Activated naive CD4-positive, alpha-beta T cell treated with anti-CD3 and anti-CD28 coated beads, Interleukin-2, amount 50 U/mL, for 72 hours (primary cell): ENCODE measurements at regions not wholly inside any gene's neighbourhood (a gene's known extent, or its start where the extent isn't known, plus 50 kb on each side); places are given as distances from the start of the nearest gene placed in this dataset.

Experiments used
- ATAC-seq, 2 donors: fragments of 150-1000 bp; cut with Tn5 transposase; 2 replicates each; pipeline ENCODE4 v1.10.0; 2021; ENCODE audit warnings: mild to moderate bottlenecking in 2 of 2, moderate library complexity in 2 of 2
- DNase-seq, 2 donors: peaks; one replicate each; pipeline ENCODE4 v3.0.0; 2021 to 2022; ENCODE audit warnings: low spot score in 2 of 2
- H3K27ac Mint-ChIP-seq, 2 donors: one replicate each; pipeline ENCODE4 v1.8.0; 2022; ENCODE audit warnings: mild to moderate bottlenecking in 2 of 2, mixed read lengths in 2 of 2
- H3K36me3 Mint-ChIP-seq, 2 donors: one replicate each; pipeline ENCODE4 v1.8.0; 2022; ENCODE audit warnings: mixed read lengths in 2 of 2
- H3K9me3 Mint-ChIP-seq, 2 donors: one replicate each; pipeline ENCODE4 v1.8.0; 2022; ENCODE audit warnings: mixed read lengths in 2 of 2

- H3K36me3 Mint-ChIP-seq, result peaks cover 6% of the 10 kb centered on the region in 2 donors
- no peak for DNase-seq
- ATAC-seq, result no peak
- no peak overlapping the region for H3K27ac Mint-ChIP-seq
- peaks cover 4 to 6% of the 10 kb centered on the region in 2 donors for H3K9me3 Mint-ChIP-seq
Observed at GRCh38 chr15:96035091-96035490, 295.4 kb upstream of the NR2F2 start.

- ATAC-seq (no peak), DNase-seq (no peak)
- no peak overlapping the region for H3K27ac Mint-ChIP-seq
- peaks cover 6% of the 10 kb centered on the region in 2 donors for H3K36me3 Mint-ChIP-seq
- H3K9me3 Mint-ChIP-seq, result peaks cover 4 to 6% of the 10 kb centered on the region in 2 donors
Observed at GRCh38 chr15:96035635-96036034, 294.9 kb upstream of the NR2F2 start.

- Mint-ChIP-seq H3K9me3 (peaks cover 4 to 8% of the 10 kb centered on the region in 2 donors), H3K27ac (no peak overlapping the region), H3K36me3 (peaks cover 6 to 10% of the 10 kb centered on the region in 2 donors)
- DNase-seq (no peak), ATAC-seq (peak in 1 of 2 donors; percentile 40)
Observed at GRCh38 chr15:96037584-96037983, 292.9 kb upstream of the NR2F2 start.

GRCh38 chr15:96038131-96038530, 292.4 kb upstream of the NR2F2 start:
- ATAC-seq, result no peak
- peaks cover 6 to 10% of the 10 kb centered on the region in 2 donors for H3K36me3 Mint-ChIP-seq
- peaks cover 4 to 8% of the 10 kb centered on the region in 2 donors for H3K9me3 Mint-ChIP-seq
- DNase-seq, result no peak
- no peak overlapping the region for H3K27ac Mint-ChIP-seq

- no peak for ATAC-seq
- H3K9me3 Mint-ChIP-seq, result peaks cover 4 to 8% of the 10 kb centered on the region in 2 donors
- H3K27ac Mint-ChIP-seq, result no peak overlapping the region
Observed at GRCh38 chr15:96038650-96039049, 291.9 kb upstream of the NR2F2 start.

GRCh38 chr15:96041982-96042733, 288.3 kb upstream of the NR2F2 start:
- peaks cover 0 to 3% of the 10 kb centered on the region in 2 donors for H3K9me3 Mint-ChIP-seq
- H3K36me3 Mint-ChIP-seq, result peaks cover 4 to 5% of the 10 kb centered on the region in 2 donors
- no peak for ATAC-seq
- DNase-seq, result no peak
- H3K27ac Mint-ChIP-seq, result no peak overlapping the region

More at GRCh38 chr15:96038650-96039049, 291.9 kb upstream of the NR2F2 start:
- no peak for DNase-seq
- H3K36me3 Mint-ChIP-seq, result peaks cover 6 to 10% of the 10 kb centered on the region in 2 donors

GRCh38 chr15:96042734-96043224, 287.7 kb upstream of the NR2F2 start:
- peaks cover 0 to 3% of the 10 kb centered on the region in 2 donors for H3K9me3 Mint-ChIP-seq
- H3K36me3 Mint-ChIP-seq, result peaks cover 4 to 5% of the 10 kb centered on the region in 2 donors
- DNase-seq (no peak), ATAC-seq (no peak)
- H3K27ac Mint-ChIP-seq, result no peak overlapping the region

GRCh38 chr15:96043591-96044171, 286.8 kb upstream of the NR2F2 start:
- H3K36me3 Mint-ChIP-seq, result peaks cover 4 to 5% of the 10 kb centered on the region in 2 donors
- no peak for ATAC-seq
- H3K9me3 Mint-ChIP-seq, result peaks cover 0 to 3% of the 10 kb centered on the region in 2 donors
- no peak overlapping the region for H3K27ac Mint-ChIP-seq
- DNase-seq, result no peak

GRCh38 chr15:96046620-96047240, 283.8 kb upstream of the NR2F2 start:
- peaks cover 0 to 5% of the 10 kb centered on the region in 2 donors for H3K36me3 Mint-ChIP-seq
- DNase-seq (no peak), ATAC-seq (no peak)
- H3K9me3 Mint-ChIP-seq, result no peaks in the 10 kb centered on the region
- H3K27ac Mint-ChIP-seq, result no peak overlapping the region

- Mint-ChIP-seq H3K36me3 (peaks cover 0 to 5% of the 10 kb centered on the region in 2 donors), H3K9me3 (no peaks in the 10 kb centered on the region), H3K27ac (no peak overlapping the region)
- no peak for DNase-seq
- ATAC-seq, result no peak
Observed at GRCh38 chr15:96047255-96047931, 283.1 kb upstream of the NR2F2 start.

GRCh38 chr15:96049323-96049722, 281.2 kb upstream of the NR2F2 start:
- Mint-ChIP-seq H3K9me3 (no peaks in the 10 kb centered on the region), H3K27ac (no peak overlapping the region), H3K36me3 (peaks cover 0 to 5% of the 10 kb centered on the region in 2 donors)
- DNase-seq (no peak), ATAC-seq (no peak)

GRCh38 chr15:96049766-96050165, 280.7 kb upstream of the NR2F2 start:
- Mint-ChIP-seq H3K36me3 (peaks cover 0 to 5% of the 10 kb centered on the region in 2 donors), H3K9me3 (no peaks in the 10 kb centered on the region), H3K27ac (no peak overlapping the region)
- DNase-seq, result no peak
- no peak for ATAC-seq

- ATAC-seq (no peak), DNase-seq (no peak)
- Mint-ChIP-seq H3K36me3 (peaks cover 0 to 5% of the 10 kb centered on the region in 2 donors), H3K9me3 (no peaks in the 10 kb centered on the region), H3K27ac (no peak overlapping the region)
Observed at GRCh38 chr15:96051598-96051997, 278.9 kb upstream of the NR2F2 start.

- DNase-seq (no peak), ATAC-seq (no peak)
- Mint-ChIP-seq H3K36me3 (peaks cover 0 to 5% of the 10 kb centered on the region in 2 donors), H3K9me3 (no peaks in the 10 kb centered on the region), H3K27ac (no peak overlapping the region)
Observed at GRCh38 chr15:96052154-96052553, 278.3 kb upstream of the NR2F2 start.

- ATAC-seq (no peak), DNase-seq (no peak)
- Mint-ChIP-seq H3K36me3 (peaks cover 0 to 5% of the 10 kb centered on the region in 2 donors), H3K9me3 (no peaks in the 10 kb centered on the region), H3K27ac (no peak overlapping the region)
Observed at GRCh38 chr15:96052572-96053030, 277.9 kb upstream of the NR2F2 start.

- H3K9me3 Mint-ChIP-seq, result no peaks in the 10 kb centered on the region
Observed at GRCh38 chr15:96053031-96053780, 277.3 kb upstream of the NR2F2 start.

More at GRCh38 chr15:96053031-96053780, 277.3 kb upstream of the NR2F2 start:
- DNase-seq, result no peak
- H3K36me3 Mint-ChIP-seq, result peaks cover 0 to 5% of the 10 kb centered on the region in 2 donors
- no peak for ATAC-seq
- no peak overlapping the region for H3K27ac Mint-ChIP-seq
